Motor neuron (in vitro differentiated cells): ENCODE measurements at regions not wholly inside any gene's neighbourhood (a gene's known extent, or its start where the extent isn't known, plus 50 kb on each side); places are given as distances from the start of the nearest gene placed in this dataset.

Experiments used
- ATAC-seq, 8 experiments: fragments of 200-7000 bp; cut with Tn5 transposase; replicated peaks in 6 of 8; 2 replicates each; pipeline ENCODE4 v1.8.0; 2021; ENCODE audit warnings: mild to moderate bottlenecking in 8 of 8, moderate library complexity in 8 of 8
- H3K27ac ChIP-seq, 2 donors: fragments of 250-450 bp; sonication (Bioruptor Pico); 2 replicates each; pipeline ENCODE4 v1.9.0; 2021; ENCODE audit warnings: antibody characterized with exemption in 2 of 2, mild to moderate bottlenecking in 2 of 2, moderate library complexity in 1 of 2
- H3K4me1 ChIP-seq, 2 donors: fragments of 250-450 bp; sonication (Bioruptor Pico); replicated peaks in 1 of 2; 2 replicates each; pipeline ENCODE4 v1.6.1; 2021; ENCODE audit warnings: antibody characterized with exemption in 2 of 2, mild to moderate bottlenecking in 2 of 2, moderate library complexity in 1 of 2
- H3K4me3 ChIP-seq, 5 donors: fragments of 250-450 bp; sonication (Bioruptor Pico); 2 replicates each; pipeline ENCODE4 v1.9.0; 2021; ENCODE audit warnings: antibody characterized with exemption in 5 of 5, mild to moderate bottlenecking in 5 of 5, moderate library complexity in 4 of 5
- WGBS, 10 experiments: fragments of 450-650 bp; shearing (Covaris generic); methylation state at CpG; one replicate each; pipeline ENCODE4 v1.0.0; 2022; 5-methylcytosine and 5-hydroxymethylcytosine counted together
- in situ Hi-C, 9 experiments: fragments of 400-800 bp; cut with MboI; loops; one replicate each; pipeline ENCODE4 v1.15.0; 2021; ENCODE audit warnings: low sequenced_read_pairs in 9 of 9, low pct_unique_long_range_greater_than_20kb in 2 of 9; ENCODE audit not compliant: unreplicated experiment in 9 of 9

DNA sequence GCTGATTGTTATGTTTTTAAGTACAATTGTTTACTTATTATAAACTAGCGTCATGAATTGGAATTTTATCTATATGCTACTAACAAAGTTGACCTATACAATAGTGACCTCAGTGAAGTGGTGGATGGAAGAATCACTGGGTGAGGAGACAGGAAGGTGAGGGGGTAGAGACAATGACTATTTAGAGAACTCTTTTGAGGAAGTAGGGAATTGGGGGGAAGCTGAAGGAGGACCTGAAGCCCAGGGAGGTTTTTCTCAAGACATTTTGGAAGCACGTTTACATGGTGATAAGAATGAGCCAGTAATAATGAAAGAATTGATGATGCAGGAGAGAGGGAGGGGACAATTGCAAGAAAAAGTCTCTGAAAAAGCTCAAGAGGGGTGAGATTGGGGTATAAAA lies 96.4 kb downstream of the RPS12 start:
- no peak overlapping the region for H3K27ac ChIP-seq
- no peak overlapping the region for H3K4me3 ChIP-seq
- peaks cover 3 to 8% of the 10 kb centered on the region in 2 donors for H3K4me1 ChIP-seq
- in situ Hi-C loops, result no loop called here
- WGBS, 10 experiments, result 17 to 80% (median 54%) methylated on average over 1 to 2 of the region's 2 CpGs
- no peak for ATAC-seq

DNA sequence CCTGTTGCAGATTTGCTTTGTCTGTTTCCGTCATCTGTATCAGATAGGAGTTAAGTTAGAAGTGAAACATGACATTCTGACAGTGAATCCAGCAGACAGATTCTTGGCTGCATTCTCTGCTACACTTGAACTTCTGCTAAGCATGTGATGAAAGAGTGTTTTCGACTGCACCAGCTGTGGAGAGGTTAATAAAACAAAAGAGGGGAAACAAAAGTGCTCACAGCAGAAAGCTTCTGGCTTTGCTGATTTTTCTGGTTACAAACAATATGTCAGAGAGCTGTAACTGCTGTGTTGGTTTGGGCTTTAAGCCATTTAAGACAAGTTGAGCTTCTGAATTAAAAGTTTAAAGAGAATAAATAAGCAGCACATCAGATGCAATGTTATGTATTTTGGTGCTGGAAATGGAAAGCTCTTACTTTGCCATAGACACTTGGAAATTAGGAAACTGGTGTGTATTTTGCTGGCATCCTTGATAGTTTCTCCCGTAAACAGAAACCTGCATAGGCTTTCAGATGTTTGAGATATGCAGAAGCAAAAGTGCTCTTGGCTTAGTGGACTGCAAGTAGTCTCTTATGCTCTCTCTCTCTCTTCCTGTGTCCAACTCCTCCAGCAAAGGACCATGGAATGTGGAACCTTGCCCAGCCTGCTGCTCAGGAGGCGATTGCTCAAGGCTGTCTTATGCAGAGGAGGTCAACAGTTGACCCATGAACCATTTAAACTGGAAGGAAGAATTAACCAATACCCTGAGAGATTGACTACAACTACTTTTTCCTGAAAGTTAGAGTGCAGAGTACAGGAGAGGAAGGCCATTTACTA lies 104.9 kb downstream of the RPS12 start:
- WGBS, 10 experiments, result 0 to 63% (median 45%) methylated on average over 1 to 4 of the region's 4 CpGs
- ATAC-seq, result peak; percentile 31 to 100 (median 60)
- Histone ChIP-seq H3K4me1 (peaks cover 8 to 13% of the 10 kb centered on the region in 2 donors), H3K4me3 (no peak overlapping the region), H3K27ac (no peak overlapping the region)
- in situ Hi-C loops, result no loop called here

DNA sequence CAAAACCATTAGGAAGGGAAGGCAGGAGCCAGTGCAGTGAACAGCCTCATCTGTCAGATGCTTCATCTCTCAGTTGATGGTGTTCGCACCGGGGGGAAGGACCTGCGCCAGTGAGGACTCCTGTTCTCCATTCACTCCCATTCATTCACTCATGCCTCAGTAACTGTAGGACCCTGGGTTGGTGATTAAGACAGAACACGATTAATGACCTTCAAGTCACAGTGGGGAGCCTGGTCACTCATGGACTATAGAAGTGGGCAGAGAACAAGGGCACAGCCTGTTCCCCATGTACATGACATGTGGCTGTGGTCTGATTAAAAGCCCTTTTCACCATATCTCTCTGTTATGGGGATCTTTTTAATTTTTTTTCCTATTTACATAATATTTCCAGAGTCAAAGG lies 113.3 kb downstream of the RPS12 start:
- in situ Hi-C loops, result loop anchor here in 2 of 9 experiments (25.0 kb wide), 1 partner anchor 90 kb away; no protein-coding TSS in a partner anchor
- H3K4me1 ChIP-seq, result peaks cover 18% of the 10 kb centered on the region in 2 donors
- ATAC-seq, result peak in 2 of 8 experiments; percentile 21 to 32
- no peak overlapping the region for H3K27ac ChIP-seq
- H3K4me3 ChIP-seq, result no peak overlapping the region
- WGBS, 10 experiments, result 0 to 80% (median 47%) methylated on average over 1 to 4 of the region's 4 CpGs; no CpG with 5 or more reads in 2 of the 10 experiments

DNA sequence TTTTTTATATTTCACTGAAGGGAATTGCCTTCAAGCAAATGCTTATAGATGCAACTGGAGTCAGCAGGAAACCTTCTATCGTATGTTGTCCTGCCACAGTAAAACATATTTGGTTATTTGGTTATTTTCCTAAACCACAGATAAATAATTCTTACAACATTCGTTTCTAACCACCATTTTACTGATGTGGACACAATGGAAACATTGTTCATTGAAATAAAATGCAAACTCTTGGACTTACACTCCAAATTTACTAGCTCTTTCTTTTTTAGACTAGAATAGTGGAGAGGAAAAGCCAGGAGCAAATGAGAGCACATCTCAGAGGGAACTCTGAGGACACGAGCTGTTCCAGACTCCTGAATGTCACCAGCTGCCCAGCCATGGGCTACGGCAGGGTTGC lies 114.8 kb downstream of the RPS12 start:
- no peak for ATAC-seq
- H3K27ac ChIP-seq, result no peak overlapping the region
- 8 to 92% (median 81%) methylated on average over 2 to 4 of the region's 4 CpGs for WGBS, 10 experiments
- in situ Hi-C loops, result loop anchor here in 2 of 9 experiments (25.0 kb wide), 1 partner anchor 92 kb away; no protein-coding TSS in a partner anchor
- H3K4me3 ChIP-seq, result no peak overlapping the region
- H3K4me1 ChIP-seq, result peaks cover 29 to 31% of the 10 kb centered on the region in 2 donors

DNA sequence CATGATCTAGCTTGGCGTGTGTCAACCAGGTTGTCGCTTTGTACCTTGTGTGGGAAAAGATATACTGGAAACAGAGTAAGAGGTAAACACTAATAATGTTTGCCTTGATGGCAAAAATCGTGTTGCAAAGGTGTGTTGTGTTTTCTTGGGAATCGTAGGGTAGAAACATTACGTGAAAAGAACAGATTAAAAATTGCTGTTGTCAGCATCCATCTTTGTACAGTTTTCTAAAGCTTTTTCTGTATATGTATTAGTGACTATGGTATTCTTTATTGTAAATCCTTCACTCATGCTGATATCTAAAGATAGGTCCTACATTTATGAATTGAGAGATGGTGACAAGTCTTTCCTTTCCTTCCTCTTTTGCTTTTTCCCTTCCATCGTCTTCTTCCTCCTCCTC lies 116.9 kb downstream of the RPS12 start:
- Histone ChIP-seq H3K4me3 (no peak overlapping the region), H3K27ac (no peak overlapping the region), H3K4me1 (peaks cover 32 to 38% of the 10 kb centered on the region in 2 donors)
- 38 to 100% (median 88%) methylated on average over 1 to 6 of the region's 6 CpGs; no CpG with 5 or more reads in 1 of the 10 experiments for WGBS, 10 experiments
- in situ Hi-C loops, result loop anchor here in 2 of 9 experiments (25.0 kb wide), 1 partner anchor 94 kb away; no protein-coding TSS in a partner anchor
- ATAC-seq, result no peak

DNA sequence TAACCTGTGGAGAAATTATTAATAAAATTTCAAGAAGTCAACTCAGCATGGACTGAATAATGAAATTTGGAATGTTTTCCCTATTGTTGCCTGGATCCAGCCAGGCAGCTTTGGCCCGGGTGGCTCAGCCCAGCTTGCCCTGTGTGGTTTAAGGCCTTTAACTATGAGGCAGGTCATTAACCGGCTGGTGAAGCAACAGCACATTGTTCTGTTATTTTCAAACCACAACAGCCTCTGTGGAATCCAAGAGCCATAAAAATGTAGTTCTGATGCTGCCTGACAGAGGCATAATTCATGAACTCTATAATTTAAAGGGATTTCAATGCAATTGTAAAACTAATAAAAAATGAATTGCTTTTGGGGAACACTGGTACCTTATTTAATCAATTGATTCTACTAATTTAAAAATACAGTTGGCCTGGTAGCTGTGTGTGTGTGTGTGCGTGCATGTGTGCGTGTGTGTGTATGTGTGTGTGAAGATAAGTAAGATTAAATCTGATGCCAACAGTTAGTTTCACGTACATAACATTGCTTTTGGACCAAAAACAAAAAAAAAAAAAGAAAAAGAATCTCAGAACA lies 117.7 kb downstream of the RPS12 start:
- WGBS, 10 experiments, result 0 to 93% (median 46%) methylated on average over 2 to 5 of the region's 5 CpGs
- no peak overlapping the region for H3K4me3 ChIP-seq
- H3K27ac ChIP-seq, result peak overlapping the region in 1 of 2 donors; percentile 79
- peaks cover 32 to 38% of the 10 kb centered on the region in 2 donors for H3K4me1 ChIP-seq
- in situ Hi-C loops, result loop anchor here in 2 of 9 experiments (25.0 kb wide), 1 partner anchor 95 kb away; no protein-coding TSS in a partner anchor
- peak in 7 of 8 experiments; percentile 34 to 80 (median 58) for ATAC-seq

DNA sequence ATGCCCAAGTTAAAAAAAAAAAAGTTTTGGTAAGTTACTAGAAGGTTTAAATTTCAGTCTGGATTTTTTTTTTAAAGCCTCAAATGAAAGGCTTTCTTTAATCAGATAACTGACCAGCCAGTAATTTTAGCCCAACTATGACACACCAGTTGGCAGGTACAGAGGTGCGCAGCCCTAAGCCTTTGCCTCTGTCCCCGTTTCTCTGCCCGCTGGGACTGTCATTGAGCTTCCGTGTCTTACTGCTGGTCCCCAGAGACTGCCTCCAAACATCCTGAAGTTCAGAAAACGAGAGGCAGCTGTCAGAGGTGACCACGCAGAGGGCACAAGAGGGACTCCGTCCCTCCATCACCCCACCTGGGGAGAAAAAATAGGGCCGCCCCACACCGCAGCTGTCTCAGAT lies 118.2 kb downstream of the RPS12 start:
- in situ Hi-C loops, result loop anchor here in 2 of 9 experiments (25.0 kb wide), 1 partner anchor 95 kb away; no protein-coding TSS in a partner anchor
- peak in 4 of 8 experiments; percentile 11 to 38 (median 24) for ATAC-seq
- H3K4me1 ChIP-seq, result peaks cover 32 to 35% of the 10 kb centered on the region in 2 donors
- peak overlapping the region; percentile 63 to 79 for H3K27ac ChIP-seq
- H3K4me3 ChIP-seq, result no peak overlapping the region
- 36 to 97% (median 58%) methylated on average over 1 to 8 of the region's 9 CpGs; no CpG with 5 or more reads in 3 of the 10 experiments for WGBS, 10 experiments

DNA sequence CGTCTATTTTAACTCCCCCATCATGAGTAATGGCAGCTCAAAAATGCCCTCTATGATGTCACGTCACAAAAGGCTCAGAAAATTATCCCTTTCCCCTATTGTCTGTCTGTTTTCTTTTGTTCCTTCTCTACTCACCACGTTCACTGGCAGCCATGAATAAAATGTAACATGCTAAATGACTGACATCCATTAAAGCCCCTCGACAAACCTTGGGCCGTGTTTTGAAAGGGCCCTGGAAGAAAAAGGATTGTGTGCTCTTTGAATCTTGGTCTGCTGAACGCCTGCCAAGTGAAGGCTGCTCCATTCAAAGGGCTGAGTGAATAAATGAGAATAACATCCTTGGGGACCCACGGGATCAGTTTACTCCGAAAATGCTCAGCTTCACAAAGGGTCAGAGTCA lies 118.7 kb downstream of the RPS12 start:
- no peak overlapping the region for H3K4me3 ChIP-seq
- WGBS, 10 experiments, result 0 to 66% (median 5%) methylated on average over 1 to 8 of the region's 8 CpGs; no CpG with 5 or more reads in 1 of the 10 experiments
- ATAC-seq, result peak in 5 of 8 experiments; percentile 54 to 79 (median 68)
- H3K27ac ChIP-seq, result peak overlapping the region; percentile 63 to 79
- in situ Hi-C loops, result loop anchor here in 2 of 9 experiments (25.0 kb wide), 1 partner anchor 96 kb away; no protein-coding TSS in a partner anchor
- peaks cover 32% of the 10 kb centered on the region in 2 donors for H3K4me1 ChIP-seq

DNA sequence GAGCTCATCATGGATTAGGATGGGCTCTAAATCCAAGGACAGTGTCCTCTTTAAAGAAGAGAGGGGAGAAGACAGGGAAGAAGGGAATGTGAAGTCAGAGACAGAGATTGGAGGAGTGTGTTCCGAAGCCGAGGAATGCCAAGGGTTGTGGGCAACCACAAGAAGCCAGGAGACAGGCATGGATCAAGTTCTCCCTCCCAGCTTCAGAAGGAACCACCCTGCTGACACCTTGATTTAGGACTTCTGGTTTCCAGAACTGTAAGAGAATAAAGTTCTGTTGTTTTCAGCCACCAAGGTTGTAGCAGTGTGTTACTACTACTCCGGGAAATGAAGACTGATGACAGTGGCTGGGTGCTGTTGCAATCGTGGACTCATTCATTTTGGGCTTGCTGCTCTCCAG lies 120.1 kb downstream of the RPS12 start:
- peaks cover 32% of the 10 kb centered on the region in 2 donors for H3K4me1 ChIP-seq
- no peak overlapping the region for H3K27ac ChIP-seq
- WGBS, 10 experiments, result 17 to 92% (median 52%) methylated on average over 1 to 4 of the region's 4 CpGs; no CpG with 5 or more reads in 3 of the 10 experiments
- no peak for ATAC-seq
- in situ Hi-C loops, result loop anchor here in 2 of 9 experiments (25.0 kb wide), 1 partner anchor 97 kb away; no protein-coding TSS in a partner anchor
- H3K4me3 ChIP-seq, result no peak overlapping the region

DNA sequence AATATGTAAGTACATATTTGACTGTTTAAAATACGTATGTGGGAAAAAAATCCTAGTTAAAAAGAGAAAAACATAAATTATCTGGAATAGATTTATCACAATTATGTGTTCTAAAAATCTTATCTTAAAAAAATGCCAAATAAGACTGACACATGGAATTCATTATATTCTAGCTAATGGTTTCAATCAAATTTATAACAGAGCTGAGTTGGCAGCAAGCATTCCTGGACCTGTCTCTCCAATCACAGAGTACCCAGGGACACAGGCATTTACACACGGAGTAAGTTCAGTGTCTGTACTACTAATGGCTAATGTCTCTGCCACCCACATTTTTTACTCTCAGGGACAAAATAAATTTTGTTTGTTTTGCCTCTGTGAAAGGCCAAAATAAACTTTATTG lies 122.3 kb downstream of the RPS12 start:
- in situ Hi-C loops, result loop anchor here in 2 of 9 experiments (25.0 kb wide), 1 partner anchor 99 kb away; no protein-coding TSS in a partner anchor
- Histone ChIP-seq H3K27ac (no peak overlapping the region), H3K4me1 (peaks cover 24 to 30% of the 10 kb centered on the region in 2 donors), H3K4me3 (no peak overlapping the region)
- 21 to 94% (median 79%) methylated on average over 1 to 2 of the region's 2 CpGs for WGBS, 10 experiments
- no peak for ATAC-seq

DNA sequence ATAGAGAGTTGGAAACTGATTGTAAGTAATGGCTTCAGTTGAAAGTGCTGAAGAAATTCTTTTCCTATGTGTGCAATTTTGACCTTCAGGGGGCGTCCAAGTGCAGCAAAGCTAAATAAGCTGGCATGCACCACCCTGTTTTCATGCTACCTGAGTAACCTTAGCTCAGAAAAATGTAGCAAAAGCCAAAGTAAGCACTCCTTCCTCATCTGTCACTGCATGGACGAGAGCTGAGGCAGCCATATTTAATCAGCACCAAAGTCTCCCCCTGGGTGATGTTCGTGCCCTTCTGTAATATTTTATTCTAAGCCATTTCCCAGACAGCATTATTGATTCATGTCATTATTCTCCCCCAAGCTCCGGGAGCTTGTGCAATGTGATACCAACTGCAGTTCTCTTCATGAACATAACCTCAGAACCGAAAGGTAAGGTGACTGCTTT lies 123.1 kb downstream of the RPS12 start:
- 4 to 40% (median 26%) methylated on average over 1 to 5 of the region's 5 CpGs for WGBS, 10 experiments
- Histone ChIP-seq H3K27ac (no peak overlapping the region), H3K4me1 (peaks cover 16 to 22% of the 10 kb centered on the region in 2 donors), H3K4me3 (no peak overlapping the region)
- in situ Hi-C loops, result loop anchor here in 2 of 9 experiments (25.0 kb wide), 1 partner anchor 100 kb away; no protein-coding TSS in a partner anchor
- ATAC-seq, result peak; percentile 41 to 94 (median 77)

DNA sequence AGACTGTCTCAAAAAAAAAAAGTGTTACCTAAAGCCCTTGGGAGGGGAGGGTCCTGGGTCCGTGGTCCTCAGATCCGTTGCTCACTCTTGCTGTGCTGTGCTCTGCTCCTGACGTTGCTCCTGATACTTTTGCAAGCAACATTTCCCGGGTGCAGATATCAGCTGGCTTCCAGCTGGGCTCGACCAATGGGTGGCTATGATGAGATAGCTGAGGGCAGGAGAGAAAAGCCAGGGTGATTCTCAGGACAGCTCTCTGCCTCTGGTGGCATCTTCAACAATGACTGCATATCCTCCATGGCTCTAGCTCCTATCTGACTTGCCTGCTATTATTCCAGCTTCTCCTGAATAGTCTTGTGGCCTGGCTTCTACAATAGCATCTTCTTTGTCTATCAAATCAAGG lies 134.5 kb downstream of the RPS12 start:
- Histone ChIP-seq H3K4me3 (no peak overlapping the region), H3K27ac (no peak overlapping the region), H3K4me1 (peaks cover 0 to 4% of the 10 kb centered on the region in 2 donors)
- 0 to 84% (median 44%) methylated on average over 1 to 4 of the region's 5 CpGs; no CpG with 5 or more reads in 4 of the 10 experiments for WGBS, 10 experiments
- in situ Hi-C loops, result loop anchor here in 2 of 9 experiments (25.0 kb wide), 1 partner anchor 112 kb away; no protein-coding TSS in a partner anchor
- ATAC-seq, result no peak
